ENCODE measurements at regions not wholly inside any gene's neighbourhood (a gene's known extent, or its start where the extent isn't known, plus 50 kb on each side); places are given as distances from the start of the nearest gene placed in this dataset.

GRCh38 chr1:239985044-239985443 is 106.6 kb upstream of the FMN2 start:
- ChIA-PET POLR2A (no interaction called here), CTCF (no interaction called here)
- H3K36me3 Mint-ChIP-seq: peaks cover 63% of the 10 kb centered on the region
- TF ChIP-seq SMAD4 (CRISPR knock-in tag; IDR thresholded peaks at IDR 0.05): no peak
- TF ChIP-seq ZNF425 (CRISPR knock-in tag; conservative IDR thresholded peaks at IDR 0.05): no peak
- no peak for TF ChIP-seq FOXJ3 (CRISPR knock-in tag; IDR thresholded peaks at IDR 0.05; ENCODE audit: borderline replicate concordance)
- no peak for TF ChIP-seq PREB (CRISPR knock-in tag; IDR thresholded peaks at IDR 0.05; ENCODE audit: borderline replicate concordance)
- TF ChIP-seq NR3C1 (CRISPR knock-in tag; conservative IDR thresholded peaks at IDR 0.05; ENCODE audit: low read depth): no peak
- TF ChIP-seq TP53 (CRISPR knock-in tag; IDR thresholded peaks at IDR 0.05): no peak
- TF ChIP-seq ZNF532 (CRISPR knock-in tag; IDR thresholded peaks at IDR 0.05; ENCODE audit: borderline replicate concordance): no peak
- TF ChIP-seq ZNF219 (CRISPR knock-in tag; IDR thresholded peaks at IDR 0.05; ENCODE audit: borderline replicate concordance): no peak
- TF ChIP-seq FOXP1 (CRISPR knock-in tag; IDR thresholded peaks at IDR 0.05; ENCODE audit: borderline replicate concordance): no peak
- no peak for TF ChIP-seq IRF1 (CRISPR knock-in tag; IDR thresholded peaks at IDR 0.05)
- no peak for TF ChIP-seq TCF7 (CRISPR knock-in tag; IDR thresholded peaks at IDR 0.05; ENCODE audit: low read depth)
- TF ChIP-seq ZNF121 (CRISPR knock-in tag; IDR thresholded peaks at IDR 0.05): no peak
- TF ChIP-seq E2F1 (CRISPR knock-in tag; IDR thresholded peaks at IDR 0.05): no peak
- no peak for TF ChIP-seq MAX (CRISPR knock-in tag; IDR thresholded peaks at IDR 0.05)
- TF ChIP-seq CTCF (IDR thresholded peaks at IDR 0.05): no peak
- TF ChIP-seq ZNF423 (CRISPR knock-in tag; IDR thresholded peaks at IDR 0.05): no peak
- peaks cover 65% of the 10 kb centered on the region for H3K9me3 Mint-ChIP-seq
- H3K4me1 Mint-ChIP-seq: no peaks in the 10 kb centered on the region
- no peak overlapping the region for H3K4me3 Mint-ChIP-seq
- no peak for DNase-seq (ENCODE audit: low spot score)
- no peak for ATAC-seq
- peaks cover 8% of the 10 kb centered on the region for H3K27me3 Mint-ChIP-seq (ENCODE audit: low read depth)
- H3K27ac Mint-ChIP-seq: no peak overlapping the region

Data from WTC11 (cell line).